Uterus (tissue), 2 donors: ENCODE measurements at regions not wholly inside any gene's neighbourhood (a gene's known extent, or its start where the extent isn't known, plus 50 kb on each side); places are given as distances from the start of the nearest gene placed in this dataset.

Experiments used
- CTCF ChIP-seq, 4 experiments: fragments of 200-600 bp in 2 of 4; fragments of 450-650 bp in 2 of 4; sonication (generic) in 2 of 4; IDR thresholded peaks; one replicate each; pipeline ENCODE4 v1.5.1; 2016 to 2019; ENCODE audit warnings: antibody characterized with exemption in 4 of 4, mild to moderate bottlenecking in 2 of 4, moderate library complexity in 1 of 4
- POLR2A ChIP-seq, 2 donors: fragments of 450-650 bp; IDR thresholded peaks; one replicate each; pipeline ENCODE4 v1.6.1; 2016; ENCODE audit warnings: antibody characterized with exemption in 2 of 2, mild to moderate bottlenecking in 1 of 2, moderate library complexity in 1 of 2

- TF ChIP-seq CTCF (IDR thresholded peaks at IDR 0.05) = no peak
- no peak for TF ChIP-seq POLR2A (IDR thresholded peaks at IDR 0.05)
These were observed 274.3 kb upstream of the C11orf87 start for GRCh38 chr11:109147726-109148125.
